Liver (tissue), 8 donors: ENCODE measurements at regions not wholly inside any gene's neighbourhood (a gene's known extent, or its start where the extent isn't known, plus 50 kb on each side); places are given as distances from the start of the nearest gene placed in this dataset.

ENCODE experiments used
- DNase-seq: peaks from one replicate; pipeline ENCODE4 v3.0.0-alpha.2; 2017; ENCODE audit warnings: low spot score
- H3K27ac ChIP-seq, 2 donors: one replicate each; pipeline ENCODE4 v1.7.0; 2013; ENCODE audit warnings: inconsistent platforms in 2 of 2, low read length in 2 of 2, control low read depth in 1 of 2, low read depth in 1 of 2, mild to moderate bottlenecking in 1 of 2
- H3K27me3 ChIP-seq, 4 donors: one replicate each; pipeline versions ENCODE4 v1.6.1 to v1.7.0; 2013; ENCODE audit warnings: low read length in 3 of 4, inconsistent platforms in 1 of 4, mild to moderate bottlenecking in 1 of 4, moderate library complexity in 1 of 4; ENCODE audit not compliant: control insufficient read depth in 4 of 4, insufficient read depth in 4 of 4
- H3K36me3 ChIP-seq, 4 donors: one replicate each; pipeline versions ENCODE4 v1.6.1 to v1.7.0; 2013; ENCODE audit warnings: low read length in 3 of 4, mild to moderate bottlenecking in 3 of 4, low read depth in 1 of 4, moderate library complexity in 1 of 4; ENCODE audit not compliant: control insufficient read depth in 4 of 4, insufficient read depth in 3 of 4
- H3K4me1 ChIP-seq, 4 donors: one replicate each; pipeline versions ENCODE4 v1.6.1 to v1.7.0; 2013; ENCODE audit warnings: low read length in 3 of 4, mild to moderate bottlenecking in 3 of 4, moderate library complexity in 1 of 4; ENCODE audit not compliant: control insufficient read depth in 4 of 4, insufficient read depth in 4 of 4
- H3K4me3 ChIP-seq, 3 donors: one replicate each; pipeline versions ENCODE4 v1.6.1 to v1.7.0; 2013; ENCODE audit warnings: low read length in 3 of 3, control low read depth in 1 of 3, low read depth in 1 of 3, mild to moderate bottlenecking in 1 of 3
- H3K9ac ChIP-seq, 2 donors: one replicate each; pipeline ENCODE4 v1.7.0; 2013; ENCODE audit warnings: low read length in 2 of 2, mild to moderate bottlenecking in 2 of 2, moderate library complexity in 2 of 2, control low read depth in 1 of 2, low read depth in 1 of 2
- H3K9me3 ChIP-seq, 4 donors: one replicate each; pipeline versions ENCODE4 v1.6.1 to v1.7.0; 2013; ENCODE audit warnings: low read length in 3 of 4; ENCODE audit not compliant: control insufficient read depth in 4 of 4
- ATF3 ChIP-seq: IDR thresholded peaks from 2 replicates; pipeline ENCODE4 v1.6.1; 2016; ENCODE audit warnings: antibody characterized with exemption
- CTCF ChIP-seq: fragments of 150-350 bp; IDR thresholded peaks from 2 replicates; pipeline ENCODE4 v1.5.1; 2017; ENCODE audit warnings: improper control_type of control experiment, low read depth, low read length; ENCODE audit not compliant: missing input control
- EGR1 ChIP-seq, 2 donors: IDR thresholded peaks; 2 replicates each; pipeline ENCODE4 v1.6.1; 2016 to 2018; ENCODE audit warnings: antibody characterized with exemption in 2 of 2, low read depth in 2 of 2
- FOXA1 ChIP-seq: IDR thresholded peaks from 2 replicates; pipeline ENCODE4 v1.6.1; 2016; ENCODE audit warnings: antibody characterized with exemption
- FOXA2 ChIP-seq: IDR thresholded peaks from 2 replicates; pipeline ENCODE4 v1.6.1; 2016; ENCODE audit warnings: antibody characterized with exemption
- GABPA ChIP-seq, 2 donors: IDR thresholded peaks in 1 of 2; conservative IDR thresholded peaks in 1 of 2; 2 replicates each; pipeline ENCODE4 v1.6.1; 2016; ENCODE audit warnings: antibody characterized with exemption in 2 of 2, mild to moderate bottlenecking in 1 of 2, moderate library complexity in 1 of 2
- HNF4A ChIP-seq, 2 donors: conservative IDR thresholded peaks; 2 replicates each; pipeline ENCODE4 v1.6.1; 2016; ENCODE audit warnings: antibody characterized with exemption in 2 of 2, mild to moderate bottlenecking in 2 of 2
- HNF4G ChIP-seq: IDR thresholded peaks from 2 replicates; pipeline ENCODE4 v1.6.1; 2016; ENCODE audit warnings: antibody characterized with exemption
- JUND ChIP-seq, 2 donors: IDR thresholded peaks; 2 replicates each; pipeline ENCODE4 v1.6.1; 2016; ENCODE audit warnings: antibody characterized with exemption in 2 of 2
- MAX ChIP-seq: IDR thresholded peaks from 2 replicates; pipeline ENCODE4 v1.6.1; 2016; ENCODE audit warnings: antibody characterized with exemption
- NR2F2 ChIP-seq: IDR thresholded peaks from 2 replicates; pipeline ENCODE4 v1.6.1; 2016; ENCODE audit warnings: antibody characterized with exemption
- RAD21 ChIP-seq, 2 donors: IDR thresholded peaks; 2 replicates each; pipeline ENCODE4 v1.6.1; 2016; ENCODE audit warnings: antibody characterized with exemption in 2 of 2, mild to moderate bottlenecking in 2 of 2
- REST ChIP-seq: IDR thresholded peaks from 2 replicates; pipeline ENCODE4 v1.6.1; 2016; ENCODE audit warnings: antibody characterized with exemption, mild to moderate bottlenecking
- RXRA ChIP-seq, 2 donors: IDR thresholded peaks; 2 replicates each; pipeline ENCODE4 v1.6.1; 2017 to 2018; ENCODE audit warnings: antibody characterized with exemption in 2 of 2, mild to moderate bottlenecking in 1 of 2
- SP1 ChIP-seq: IDR thresholded peaks from 2 replicates; pipeline ENCODE4 v1.6.1; 2018; ENCODE audit warnings: antibody characterized with exemption, mild to moderate bottlenecking
- TAF1 ChIP-seq: conservative IDR thresholded peaks from 2 replicates; pipeline ENCODE4 v1.6.1; 2016; ENCODE audit warnings: antibody characterized with exemption, mild to moderate bottlenecking
- YY1 ChIP-seq: IDR thresholded peaks from 2 replicates; pipeline ENCODE4 v1.6.1; 2016; ENCODE audit warnings: antibody characterized with exemption, mild to moderate bottlenecking
- ZBTB33 ChIP-seq: IDR thresholded peaks from 2 replicates; pipeline ENCODE4 v1.6.1; 2016; ENCODE audit warnings: antibody characterized with exemption
- WGBS: extraction: QIAGEN DNeasy Blood & Tissue Kit; methylation state at CpG from one replicate; pipeline ENCODE4 v1.1.7; 2013; 5-methylcytosine and 5-hydroxymethylcytosine counted together
- donor health status: healthy.
- donor health status: healthy.
- donor health status: healthy.
- donor health status: healthy.
- donor health status: healthy.

- TF ChIP-seq EGR1 (IDR thresholded peaks at IDR 0.05; ENCODE audit: low read depth in 2 of 2) (no peak), FOXA1 (no peak)
Observed at GRCh38 chr2:146241023-146241422, 1603.8 kb upstream of the ACVR2A start (continued).

GRCh38 chr2:146240391-146240790 is 1604.4 kb upstream of the ACVR2A start:
- no peak overlapping the region for H3K27ac ChIP-seq
- H3K27me3 ChIP-seq = no peaks in the 10 kb centered on the region
- WGBS = 61% methylated on average over 2 of the region's 2 CpGs
- no peak for DNase-seq
- no peak for TF ChIP-seq ATF3
- TF ChIP-seq RXRA (IDR thresholded peaks at IDR 0.05) = no peak
- TF ChIP-seq CTCF = no peak
- no peak for TF ChIP-seq MAX
- TF ChIP-seq RAD21 (IDR thresholded peaks at IDR 0.05) = no peak
- TF ChIP-seq EGR1 (IDR thresholded peaks at IDR 0.05; ENCODE audit: low read depth in 2 of 2) = no peak
- H3K9me3 ChIP-seq = no peaks in the 10 kb centered on the region
- H3K4me3 ChIP-seq = no peak overlapping the region
- H3K9ac ChIP-seq = no peak overlapping the region
- H3K36me3 ChIP-seq = no peaks in the 10 kb centered on the region
- H3K4me1 ChIP-seq = peaks cover 2 to 23% (median 11%) of the 10 kb centered on the region in 4 donors

- Histone ChIP-seq H3K4me1 (peaks cover 2 to 21% (median 11%) of the 10 kb centered on the region in 4 donors), H3K27ac (no peak overlapping the region), H3K27me3 (no peaks in the 10 kb centered on the region), H3K9ac (no peak overlapping the region), H3K4me3 (no peak overlapping the region), H3K9me3 (no peaks in the 10 kb centered on the region), H3K36me3 (no peaks in the 10 kb centered on the region)
- no peak for DNase-seq
- no peak for TF ChIP-seq FOXA1
- no peak for TF ChIP-seq HNF4A (conservative IDR thresholded peaks at IDR 0.05)
- TF ChIP-seq RAD21 (IDR thresholded peaks at IDR 0.05) = no peak
- TF ChIP-seq FOXA2 = no peak
- no peak for TF ChIP-seq MAX
- no peak for TF ChIP-seq CTCF
- TF ChIP-seq TAF1 = no peak
- no peak for TF ChIP-seq JUND (IDR thresholded peaks at IDR 0.05)
- TF ChIP-seq NR2F2 = no peak
- TF ChIP-seq GABPA (IDR thresholded peaks at IDR 0.05 in 1 of 2, conservative IDR thresholded peaks at IDR 0.05 in 1 of 2) = no peak
- no peak for TF ChIP-seq HNF4G
- TF ChIP-seq EGR1 (IDR thresholded peaks at IDR 0.05; ENCODE audit: low read depth in 2 of 2) = no peak
- TF ChIP-seq YY1 = no peak
- TF ChIP-seq RXRA (IDR thresholded peaks at IDR 0.05) = no peak
- TF ChIP-seq SP1 = no peak
- no peak for TF ChIP-seq ZBTB33
- TF ChIP-seq REST = no peak
- 82% methylated on average over 2 of the region's 2 CpGs for WGBS
Observed at GRCh38 chr2:146239392-146240135, 1605.3 kb upstream of the ACVR2A start.
